HG02884 (cell line): ENCODE measurements at regions not wholly inside any gene's neighbourhood (a gene's known extent, or its start where the extent isn't known, plus 50 kb on each side); places are given as distances from the start of the nearest gene placed in this dataset.
"Not testable (repeated sequence)": the region's sequence is repeated elsewhere in the genome, so short reads cannot be mapped to it uniquely, and the experiment has no call there.

Experiments
- ATAC-seq: cut with Tn5 transposase; IDR thresholded peaks from one replicate; pipeline ENCODE4 v1.9.1; 2021; ENCODE audit warnings: mild to moderate bottlenecking, moderate library complexity; ENCODE audit not compliant: unreplicated experiment

- peak; percentile 71 for ATAC-seq
These were observed 114.8 kb upstream of the PRSS16 start for GRCh38 chr6:27132532-27133280.

DNA sequence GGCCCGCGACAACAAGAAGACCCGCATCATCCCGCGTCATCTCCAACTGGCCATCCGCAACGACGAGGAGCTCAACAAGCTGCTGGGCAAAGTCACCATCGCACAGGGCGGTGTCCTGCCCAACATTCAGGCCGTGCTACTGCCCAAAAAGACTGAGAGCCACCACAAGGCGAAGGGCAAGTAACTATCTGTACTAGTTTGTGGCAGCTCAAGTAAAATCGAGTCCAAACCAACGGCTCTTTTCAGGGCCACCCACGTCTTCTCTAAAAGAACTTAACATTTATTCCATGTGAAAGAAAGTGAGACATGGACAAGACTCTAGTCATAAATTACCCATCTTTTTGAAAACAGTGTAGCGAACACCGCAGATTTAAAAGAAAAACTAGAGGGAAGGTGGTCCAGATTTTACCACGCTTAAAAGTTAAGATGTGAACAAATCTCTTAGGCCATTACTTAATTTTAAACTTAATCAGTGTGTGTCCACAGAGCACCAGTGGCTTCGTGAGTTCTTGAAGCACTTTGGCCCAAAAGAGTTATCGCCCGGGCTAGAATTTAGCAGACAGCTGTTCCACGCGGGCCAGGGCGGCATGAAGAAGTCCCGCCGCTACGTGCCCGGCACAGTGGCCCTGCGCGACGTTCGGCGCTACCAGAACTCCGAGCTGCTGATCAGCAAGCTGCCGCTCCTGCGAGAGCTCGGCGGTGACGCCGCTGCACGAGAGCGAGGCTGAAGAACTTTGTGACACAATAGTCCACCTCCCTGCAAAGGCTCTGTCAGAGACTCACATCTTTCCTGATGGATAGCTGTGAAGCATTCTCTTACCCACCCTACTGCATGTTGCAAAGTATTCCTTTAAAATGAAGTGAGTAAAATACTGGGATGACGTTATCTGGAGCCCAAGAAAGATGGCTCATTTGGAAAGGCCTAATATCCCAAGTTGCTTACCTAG is 113.9 kb upstream of the PRSS16 start:
- ATAC-seq, result peak; percentile 0

DNA sequence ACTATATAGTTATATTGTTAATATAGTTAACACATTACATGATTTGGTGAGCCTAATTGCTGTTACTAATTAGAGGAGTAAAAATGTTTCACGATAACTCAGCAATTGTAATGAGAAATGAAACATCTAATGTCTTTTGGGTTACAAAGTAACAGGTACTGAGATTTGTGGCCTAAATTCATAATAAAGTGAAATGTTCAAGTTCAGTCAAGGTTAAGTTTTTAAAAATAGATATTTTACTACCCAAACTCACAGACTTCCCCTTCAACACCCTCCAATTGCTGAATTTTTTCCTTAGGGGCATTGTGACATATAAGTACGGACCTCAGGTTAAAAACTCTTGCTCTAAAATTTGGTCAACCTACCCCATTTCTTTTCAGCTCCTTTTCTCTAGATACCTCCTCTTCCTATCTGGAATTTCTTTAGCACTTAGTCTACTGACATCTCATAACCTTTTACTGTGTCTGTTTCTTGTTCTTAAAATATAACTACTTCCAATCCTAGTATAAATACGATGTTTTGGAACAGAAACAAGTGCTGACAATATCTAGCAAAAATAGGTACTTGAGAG is 112.3 kb upstream of the PRSS16 start:
- no peak for ATAC-seq

DNA sequence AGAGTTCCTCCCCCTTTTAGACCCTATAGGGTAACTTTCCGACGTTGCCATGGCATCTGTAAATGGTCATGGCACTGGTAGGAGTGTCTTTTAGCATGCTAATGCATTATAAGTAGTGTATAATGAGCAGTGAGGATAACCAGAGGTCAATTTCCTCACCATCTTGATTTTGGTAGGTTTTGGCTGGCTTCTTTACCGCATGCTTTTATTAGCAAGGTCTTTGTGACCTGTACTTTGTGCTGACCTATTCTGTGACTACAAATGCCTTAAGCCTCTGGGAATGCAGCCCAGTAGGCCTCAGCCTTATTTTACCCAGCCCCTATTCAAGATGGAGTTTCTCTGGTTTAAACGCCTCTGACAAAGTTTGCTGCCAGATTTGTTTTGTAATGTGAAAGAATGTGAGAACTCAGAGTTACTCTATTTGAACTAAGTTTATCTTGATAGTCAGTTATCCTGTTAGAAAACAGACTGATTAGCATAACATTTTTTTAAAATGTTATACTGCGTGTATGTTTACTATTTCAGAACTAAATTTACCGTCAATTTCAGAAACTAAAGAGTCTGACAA is 111.3 kb upstream of the PRSS16 start:
- no peak for ATAC-seq

GRCh38 chr6:27136978-27137814 is 110.3 kb upstream of the PRSS16 start:
- ATAC-seq, result no peak

DNA sequence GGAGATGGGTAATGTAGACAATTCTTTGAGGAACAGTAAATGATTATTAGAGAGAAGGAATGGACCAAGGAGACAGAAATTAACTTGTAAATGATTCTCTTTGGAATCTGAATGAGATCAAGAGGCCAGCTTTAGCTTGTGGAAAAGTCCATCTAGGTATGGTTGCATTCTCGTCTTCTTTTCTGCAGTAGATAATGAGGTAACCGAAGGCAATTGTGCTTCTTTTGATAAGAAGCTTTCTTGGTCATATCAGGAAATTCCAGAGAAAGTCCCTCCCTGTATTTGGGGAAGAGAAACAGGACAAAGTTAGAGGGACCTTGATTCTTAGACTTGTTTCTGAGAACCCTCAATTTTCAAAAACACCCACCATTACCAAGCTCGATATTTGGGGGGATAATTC is 109.1 kb upstream of the PRSS16 start:
- no peak for ATAC-seq

DNA sequence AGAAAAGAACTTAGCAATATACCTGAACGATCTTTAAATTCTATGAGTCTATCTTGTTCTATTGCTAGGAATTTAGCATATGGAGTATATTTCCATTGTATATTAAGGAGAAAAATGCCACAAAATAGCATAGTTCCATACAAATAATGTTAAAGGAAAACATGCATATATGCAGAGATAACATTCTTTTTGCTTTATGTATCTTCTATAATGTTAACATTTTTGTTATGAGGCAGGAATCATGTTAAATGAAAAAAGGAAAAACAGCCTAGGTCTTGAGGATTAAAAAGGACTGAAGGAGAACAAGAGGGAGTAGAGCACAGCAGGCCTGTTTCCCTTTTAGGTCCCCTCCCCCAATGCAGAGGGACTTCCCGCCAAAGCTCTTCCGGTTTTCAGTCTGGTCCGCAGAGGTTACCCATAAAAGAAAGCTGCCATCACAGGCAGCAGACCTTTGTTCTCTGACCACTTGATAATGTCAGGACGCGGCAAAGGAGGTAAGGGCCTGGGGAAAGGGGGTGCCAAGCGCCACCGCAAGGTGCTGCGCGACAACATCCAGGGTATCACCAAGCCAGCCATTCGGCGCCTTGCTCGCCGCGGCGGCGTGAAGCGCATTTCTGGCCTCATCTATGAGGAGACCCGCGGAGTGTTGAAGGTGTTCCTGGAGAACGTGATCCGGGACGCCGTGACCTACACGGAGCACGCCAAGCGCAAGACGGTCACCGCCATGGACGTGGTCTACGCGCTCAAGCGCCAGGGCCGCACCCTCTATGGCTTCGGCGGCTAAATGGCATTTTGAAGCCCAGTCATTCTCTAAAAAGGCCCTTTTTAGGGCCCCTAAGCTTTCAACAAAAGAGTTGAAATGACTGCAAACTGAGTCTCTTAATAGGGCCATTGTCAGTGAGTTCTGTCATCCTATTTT is 108.4 kb upstream of the PRSS16 start:
- ATAC-seq, result peak; percentile 50

DNA sequence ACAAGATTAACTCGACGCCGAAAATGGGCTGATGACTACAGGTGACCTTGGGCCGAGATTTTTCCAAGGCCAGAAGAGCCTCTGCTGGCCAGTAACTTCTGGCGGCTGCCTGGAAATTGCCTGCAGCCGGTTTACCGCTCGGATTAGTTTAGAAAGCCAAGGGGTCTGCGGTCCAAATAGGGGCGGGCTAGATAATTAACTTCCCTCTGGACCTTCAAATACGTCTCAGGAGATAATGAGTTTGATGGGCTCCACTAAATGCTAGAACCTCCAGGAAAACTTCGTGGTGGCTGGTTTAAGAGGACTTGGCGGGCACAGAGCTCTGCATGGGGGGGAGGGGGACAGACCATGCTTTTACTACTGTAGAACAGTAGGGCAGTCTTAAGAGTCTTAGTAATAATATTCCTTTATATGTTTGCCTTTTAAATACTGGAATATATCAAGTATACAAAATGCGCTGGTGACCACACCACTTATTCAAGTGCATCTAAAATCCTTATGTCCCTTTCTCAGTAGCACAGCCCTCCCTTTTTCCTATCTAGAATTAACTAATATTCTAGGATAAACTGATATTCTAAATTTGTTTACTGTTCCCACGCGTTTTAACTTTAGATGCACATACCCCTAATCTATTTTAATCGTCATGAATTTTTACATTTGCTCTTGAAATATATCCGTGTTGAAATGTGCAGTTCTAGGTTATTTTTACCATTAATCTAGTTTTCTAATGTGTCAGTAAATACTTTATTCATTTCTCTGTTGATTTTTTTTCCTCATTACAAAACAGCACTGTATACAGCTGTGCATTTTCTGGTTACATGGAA is 107.5 kb upstream of the PRSS16 start:
- peak; percentile 25 for ATAC-seq

DNA sequence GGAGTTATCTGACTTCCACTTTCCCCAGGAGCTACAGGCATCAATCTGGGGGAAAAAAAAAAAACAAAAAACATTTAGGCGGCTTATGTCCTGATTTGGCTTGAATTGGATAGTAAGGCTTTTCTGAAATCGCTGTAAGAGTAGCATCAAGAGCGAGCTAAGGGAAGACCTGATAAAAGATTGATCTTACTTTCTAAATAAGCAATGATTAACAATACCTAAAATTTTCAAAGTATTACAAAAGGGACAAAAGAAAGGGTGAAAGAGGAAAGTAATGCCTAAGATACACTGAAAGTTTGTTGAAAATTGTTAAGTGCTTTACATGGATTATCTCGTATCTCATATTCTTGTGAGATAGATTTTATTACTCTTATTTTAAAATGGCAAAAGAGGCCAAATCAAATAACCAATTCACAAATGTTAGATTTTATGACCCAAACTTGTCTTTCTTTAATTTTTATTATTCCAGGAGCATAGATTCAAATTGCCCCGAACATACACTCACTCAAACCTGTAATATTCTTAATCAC is 106.4 kb upstream of the PRSS16 start:
- no peak for ATAC-seq

- no peak for ATAC-seq
These were observed 105.9 kb upstream of the PRSS16 start for GRCh38 chr6:27141529-27142015.

- ATAC-seq, result not testable (repeated sequence)
These were observed 104.5 kb upstream of the PRSS16 start for GRCh38 chr6:27143020-27143388.

DNA sequence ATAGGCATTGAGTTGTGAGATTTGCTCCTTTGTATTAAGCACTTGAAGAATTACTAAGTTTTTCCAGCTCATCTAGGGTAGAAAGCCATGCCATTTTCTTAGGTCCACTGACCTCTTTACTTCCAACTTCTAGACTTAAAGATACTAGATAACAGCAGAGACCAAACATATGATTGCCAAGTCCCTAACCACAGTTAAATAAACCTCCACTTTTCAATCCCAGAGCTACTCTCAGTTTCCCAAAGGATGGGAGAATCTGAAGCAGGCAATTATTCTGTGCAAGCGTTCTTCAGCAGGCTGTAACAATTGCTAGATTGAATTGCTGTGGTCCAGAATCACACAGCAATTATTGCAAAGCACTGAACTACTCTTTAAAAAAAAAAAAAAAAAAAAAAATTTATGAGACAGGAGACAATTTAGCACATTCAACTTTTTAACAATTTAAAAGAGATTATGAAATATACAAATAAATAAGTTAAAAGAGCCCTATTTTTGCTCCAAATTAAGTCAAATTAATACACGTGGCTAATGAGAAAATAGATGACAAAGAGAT is 104.0 kb upstream of the PRSS16 start:
- no peak for ATAC-seq

DNA sequence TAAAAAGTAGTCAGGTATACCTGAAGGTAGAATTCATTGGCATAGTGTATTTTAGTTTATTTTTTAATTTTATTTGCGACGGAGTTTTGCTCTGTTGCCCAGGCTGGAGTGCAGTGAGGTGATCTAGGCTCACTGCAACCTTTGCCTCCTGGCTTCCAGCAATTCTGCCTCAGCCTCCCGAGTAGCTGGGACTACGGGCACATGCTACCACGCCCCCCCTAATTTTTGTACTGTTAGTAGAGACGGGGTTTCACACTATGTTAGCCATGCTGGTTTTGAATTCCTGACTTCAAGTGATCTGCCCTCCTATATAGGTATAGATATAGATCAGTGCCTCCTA is 102.8 kb upstream of the PRSS16 start:
- no peak for ATAC-seq

GRCh38 chr6:27145731-27146455 is 101.6 kb upstream of the PRSS16 start:
- peak; percentile 30 for ATAC-seq

DNA sequence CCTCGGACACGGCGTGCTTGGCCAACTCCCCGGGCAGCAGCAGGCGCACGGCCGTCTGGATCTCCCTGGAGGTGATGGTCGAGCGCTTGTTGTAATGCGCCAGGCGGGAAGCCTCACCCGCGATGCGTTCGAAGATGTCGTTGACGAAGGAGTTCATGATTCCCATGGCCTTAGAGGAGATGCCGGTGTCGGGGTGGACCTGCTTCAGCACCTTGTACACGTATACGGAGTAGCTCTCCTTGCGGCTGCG is 101.1 kb upstream of the PRSS16 start:
- not testable (repeated sequence) for ATAC-seq

DNA sequence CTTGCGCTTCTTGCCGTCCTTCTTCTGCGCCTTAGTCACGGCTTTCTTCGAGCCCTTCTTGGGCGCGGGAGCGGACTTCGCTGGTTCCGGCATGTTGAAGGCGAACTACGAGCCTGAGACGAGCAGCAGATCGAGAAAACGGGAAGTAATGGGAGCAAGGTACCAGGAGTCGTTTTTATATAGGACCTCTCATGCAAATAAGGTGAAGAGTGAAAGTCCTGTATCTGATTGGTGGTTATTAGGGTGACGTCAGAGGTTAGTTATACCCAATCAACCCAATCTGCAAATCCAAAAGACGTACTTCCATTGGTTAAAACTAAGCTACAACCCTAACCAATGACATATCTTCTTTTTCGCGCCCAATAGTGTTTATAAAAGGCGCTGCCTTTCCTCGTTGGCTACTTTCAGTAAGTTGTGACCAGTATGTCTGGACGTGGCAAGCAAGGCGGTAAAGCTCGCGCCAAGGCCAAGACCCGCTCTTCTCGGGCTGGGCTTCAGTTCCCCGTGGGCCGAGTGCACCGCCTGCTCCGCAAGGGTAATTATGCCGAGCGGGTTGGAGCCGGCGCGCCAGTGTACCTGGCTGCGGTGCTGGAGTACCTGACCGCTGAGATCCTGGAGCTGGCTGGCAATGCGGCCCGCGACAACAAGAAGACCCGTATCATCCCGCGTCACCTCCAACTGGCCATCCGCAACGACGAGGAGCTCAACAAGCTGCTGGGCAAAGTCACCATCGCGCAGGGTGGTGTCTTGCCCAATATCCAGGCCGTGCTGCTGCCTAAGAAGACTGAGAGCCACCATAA is 100.6 kb upstream of the PRSS16 start:
- ATAC-seq, result peak; percentile 65

- ATAC-seq, result no peak
These were observed 99.1 kb upstream of the PRSS16 start for GRCh38 chr6:27148404-27148795.
